Subcutaneous abdominal adipose tissue (tissue), 5 donors: ENCODE measurements at regions not wholly inside any gene's neighbourhood (a gene's known extent, or its start where the extent isn't known, plus 50 kb on each side); places are given as distances from the start of the nearest gene placed in this dataset.

Experiments used
- H3K27ac ChIP-seq: one replicate; pipeline ENCODE4 v1.7.0; 2013; ENCODE audit warnings: low read depth, mild to moderate bottlenecking, inconsistent platforms, low read length, moderate library complexity
- H3K27me3 ChIP-seq, 5 donors: one replicate each; pipeline ENCODE4 v1.7.0; 2013; ENCODE audit warnings: low read length in 5 of 5, inconsistent platforms in 1 of 5; ENCODE audit not compliant: control insufficient read depth in 5 of 5, insufficient read depth in 4 of 5
- H3K36me3 ChIP-seq, 5 donors: one replicate each; pipeline ENCODE4 v1.7.0; 2013; ENCODE audit warnings: low read length in 5 of 5; ENCODE audit not compliant: control insufficient read depth in 5 of 5, insufficient read depth in 5 of 5
- H3K4me1 ChIP-seq, 5 donors: one replicate each; pipeline ENCODE4 v1.7.0; 2013; ENCODE audit warnings: low read length in 5 of 5, mild to moderate bottlenecking in 3 of 5, moderate library complexity in 1 of 5; ENCODE audit not compliant: control insufficient read depth in 5 of 5, insufficient read depth in 5 of 5
- H3K4me3 ChIP-seq, 5 donors: one replicate each; pipeline ENCODE4 v1.7.0; 2013; ENCODE audit warnings: low read length in 5 of 5, low read depth in 1 of 5
- H3K9ac ChIP-seq, 5 donors: one replicate each; pipeline ENCODE4 v1.7.0; 2013; ENCODE audit warnings: low read length in 5 of 5, mild to moderate bottlenecking in 4 of 5, moderate library complexity in 3 of 5
- H3K9me3 ChIP-seq, 5 donors: one replicate each; pipeline ENCODE4 v1.7.0; 2013; ENCODE audit warnings: low read length in 5 of 5; ENCODE audit not compliant: control insufficient read depth in 5 of 5
- donor health status: healthy.
- donor health status: healthy.
- donor health status: healthy.
- donor health status: healthy.
- donor health status: healthy.

GRCh38 chr3:87375231-87375682 lies 98.9 kb upstream of the POU1F1 start:
- peaks cover 0 to 4% (median 0%) of the 10 kb centered on the region in 5 donors for H3K9me3 ChIP-seq
- H3K27me3 ChIP-seq, result no peaks in the 10 kb centered on the region
- H3K27ac ChIP-seq, result no peak overlapping the region
- H3K4me3 ChIP-seq, result no peak overlapping the region
- H3K9ac ChIP-seq, result no peak overlapping the region
- H3K36me3 ChIP-seq, result no peaks in the 10 kb centered on the region
- H3K4me1 ChIP-seq, result no peaks in the 10 kb centered on the region

DNA sequence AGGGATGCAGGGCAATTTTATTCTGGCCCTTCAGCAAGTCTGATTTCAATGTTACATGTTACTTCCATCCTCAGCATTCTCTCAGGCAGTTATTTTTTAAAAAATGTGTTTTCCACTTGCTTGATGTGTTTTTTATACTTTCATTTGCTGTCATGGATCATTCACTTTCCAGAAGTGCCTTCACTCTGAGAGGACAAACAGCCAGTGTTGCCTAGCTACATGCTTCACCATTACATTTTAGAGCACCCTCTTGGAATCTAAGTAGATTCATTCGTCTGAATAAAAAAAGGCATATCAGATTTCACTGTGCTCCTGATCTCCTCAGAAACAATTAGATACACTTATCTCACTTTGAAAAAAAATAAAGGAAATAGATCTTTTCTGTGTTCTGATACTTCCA lies 93.6 kb upstream of the POU1F1 start:
- H3K4me3 ChIP-seq, result no peak overlapping the region
- H3K36me3 ChIP-seq, result no peaks in the 10 kb centered on the region
- H3K4me1 ChIP-seq, result no peaks in the 10 kb centered on the region
- H3K9me3 ChIP-seq, result peaks cover 0 to 2% (median 0%) of the 10 kb centered on the region in 5 donors
- no peaks in the 10 kb centered on the region for H3K27me3 ChIP-seq
- H3K9ac ChIP-seq, result no peak overlapping the region
- no peak overlapping the region for H3K27ac ChIP-seq

GRCh38 chr3:87367736-87368135 lies 91.4 kb upstream of the POU1F1 start:
- Histone ChIP-seq H3K9me3 (no peaks in the 10 kb centered on the region), H3K4me1 (no peaks in the 10 kb centered on the region), H3K9ac (no peak overlapping the region), H3K4me3 (no peak overlapping the region), H3K27ac (no peak overlapping the region), H3K27me3 (no peaks in the 10 kb centered on the region), H3K36me3 (no peaks in the 10 kb centered on the region)

- Histone ChIP-seq H3K27ac (no peak overlapping the region), H3K9me3 (no peaks in the 10 kb centered on the region), H3K4me3 (no peak overlapping the region), H3K4me1 (no peaks in the 10 kb centered on the region), H3K36me3 (no peaks in the 10 kb centered on the region), H3K9ac (no peak overlapping the region), H3K27me3 (no peaks in the 10 kb centered on the region)
These were observed 87.3 kb upstream of the POU1F1 start for GRCh38 chr3:87363721-87364120.

GRCh38 chr3:87361956-87362355 lies 85.6 kb upstream of the POU1F1 start:
- H3K4me1 ChIP-seq, result no peaks in the 10 kb centered on the region
- H3K9me3 ChIP-seq, result no peaks in the 10 kb centered on the region
- no peak overlapping the region for H3K9ac ChIP-seq
- no peak overlapping the region for H3K4me3 ChIP-seq
- H3K36me3 ChIP-seq, result no peaks in the 10 kb centered on the region
- H3K27ac ChIP-seq, result no peak overlapping the region
- no peaks in the 10 kb centered on the region for H3K27me3 ChIP-seq

- H3K4me3 ChIP-seq, result no peak overlapping the region
- no peaks in the 10 kb centered on the region for H3K9me3 ChIP-seq
- H3K4me1 ChIP-seq, result no peaks in the 10 kb centered on the region
- no peaks in the 10 kb centered on the region for H3K27me3 ChIP-seq
- H3K9ac ChIP-seq, result no peak overlapping the region
- no peak overlapping the region for H3K27ac ChIP-seq
- H3K36me3 ChIP-seq, result no peaks in the 10 kb centered on the region
These were observed 84.9 kb upstream of the POU1F1 start for GRCh38 chr3:87361271-87361670.

DNA sequence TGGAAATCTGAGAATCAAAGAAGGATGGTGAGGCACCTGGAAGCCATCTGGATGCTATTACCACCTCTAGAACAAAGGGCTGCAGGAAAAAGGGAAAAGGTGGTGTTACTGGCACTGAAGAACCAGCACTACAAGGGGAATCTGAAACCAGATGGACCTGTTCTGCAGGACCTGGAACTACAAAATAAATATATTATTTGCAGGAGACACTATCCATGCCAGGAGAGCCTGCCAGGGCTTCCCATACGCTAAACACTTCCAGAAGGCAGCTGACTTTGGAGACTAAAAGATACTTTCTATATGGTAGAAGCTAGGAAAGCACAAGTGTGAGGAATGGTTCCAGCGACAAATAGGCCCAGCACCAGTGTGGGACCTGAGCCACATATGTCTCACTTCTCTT lies 83.4 kb upstream of the POU1F1 start:
- H3K27ac ChIP-seq, result no peak overlapping the region
- H3K4me1 ChIP-seq, result no peaks in the 10 kb centered on the region

GRCh38 chr3:87359025-87359424 lies 82.6 kb upstream of the POU1F1 start:
- no peaks in the 10 kb centered on the region for H3K9me3 ChIP-seq
- H3K4me1 ChIP-seq, result no peaks in the 10 kb centered on the region
- no peaks in the 10 kb centered on the region for H3K36me3 ChIP-seq
- H3K9ac ChIP-seq, result no peak overlapping the region
- no peak overlapping the region for H3K4me3 ChIP-seq
- no peak overlapping the region for H3K27ac ChIP-seq
- no peaks in the 10 kb centered on the region for H3K27me3 ChIP-seq

More for the DNA sequence above, 83.4 kb upstream of the POU1F1 start:
- H3K36me3 ChIP-seq, result no peaks in the 10 kb centered on the region
- no peak overlapping the region for H3K4me3 ChIP-seq
- no peaks in the 10 kb centered on the region for H3K9me3 ChIP-seq
- H3K27me3 ChIP-seq, result no peaks in the 10 kb centered on the region
- no peak overlapping the region for H3K9ac ChIP-seq

GRCh38 chr3:87358066-87358465 lies 81.7 kb upstream of the POU1F1 start:
- H3K4me1 ChIP-seq, result no peaks in the 10 kb centered on the region
- no peak overlapping the region for H3K27ac ChIP-seq
- no peak overlapping the region for H3K4me3 ChIP-seq
- H3K27me3 ChIP-seq, result no peaks in the 10 kb centered on the region
- H3K9me3 ChIP-seq, result no peaks in the 10 kb centered on the region
- H3K9ac ChIP-seq, result no peak overlapping the region
- H3K36me3 ChIP-seq, result no peaks in the 10 kb centered on the region

DNA sequence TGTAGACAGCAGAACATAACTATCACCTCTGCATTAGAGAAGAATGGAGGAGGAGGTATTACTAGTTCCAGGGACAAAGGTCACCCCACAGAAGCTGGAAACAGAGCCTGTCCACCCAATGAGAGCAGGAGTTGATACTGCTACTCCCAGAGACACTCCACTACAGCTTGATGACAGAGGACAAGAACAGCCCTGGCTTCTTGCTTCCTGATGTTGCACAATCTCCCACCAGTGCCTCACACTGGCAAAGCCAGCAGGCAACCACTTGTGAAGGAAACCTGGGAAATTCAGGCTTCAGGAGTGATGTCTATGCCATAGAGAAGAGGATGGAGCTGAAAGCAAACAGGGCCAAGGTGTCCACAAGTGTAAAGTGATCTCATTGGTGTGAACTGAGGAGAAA lies 78.0 kb upstream of the POU1F1 start:
- Histone ChIP-seq H3K4me3 (no peak overlapping the region), H3K9me3 (no peaks in the 10 kb centered on the region), H3K4me1 (no peaks in the 10 kb centered on the region), H3K27ac (no peak overlapping the region), H3K27me3 (no peaks in the 10 kb centered on the region), H3K9ac (no peak overlapping the region), H3K36me3 (no peaks in the 10 kb centered on the region)

GRCh38 chr3:87351937-87352336 lies 75.6 kb upstream of the POU1F1 start:
- Histone ChIP-seq H3K27me3 (no peaks in the 10 kb centered on the region), H3K4me1 (no peaks in the 10 kb centered on the region), H3K9me3 (no peaks in the 10 kb centered on the region), H3K27ac (no peak overlapping the region), H3K36me3 (no peaks in the 10 kb centered on the region), H3K4me3 (no peak overlapping the region), H3K9ac (no peak overlapping the region)
